Activated CD4-positive, alpha-beta T cell treated with anti-CD3 and anti-CD28 coated beads for 1 hour (primary cell): ENCODE measurements at regions not wholly inside any gene's neighbourhood (a gene's known extent, or its start where the extent isn't known, plus 50 kb on each side); places are given as distances from the start of the nearest gene placed in this dataset.
A peak's percentile ranks its signal among the peaks of the same experiment; 100 is the strongest.
"Not testable (repeated sequence)": the region's sequence is repeated elsewhere in the genome, so short reads cannot be mapped to it uniquely, and the experiment has no call there.

ENCODE experiments used
- DNase-seq: peaks from one replicate; pipeline ENCODE4 v3.0.0-alpha.2; 2020

DNA sequence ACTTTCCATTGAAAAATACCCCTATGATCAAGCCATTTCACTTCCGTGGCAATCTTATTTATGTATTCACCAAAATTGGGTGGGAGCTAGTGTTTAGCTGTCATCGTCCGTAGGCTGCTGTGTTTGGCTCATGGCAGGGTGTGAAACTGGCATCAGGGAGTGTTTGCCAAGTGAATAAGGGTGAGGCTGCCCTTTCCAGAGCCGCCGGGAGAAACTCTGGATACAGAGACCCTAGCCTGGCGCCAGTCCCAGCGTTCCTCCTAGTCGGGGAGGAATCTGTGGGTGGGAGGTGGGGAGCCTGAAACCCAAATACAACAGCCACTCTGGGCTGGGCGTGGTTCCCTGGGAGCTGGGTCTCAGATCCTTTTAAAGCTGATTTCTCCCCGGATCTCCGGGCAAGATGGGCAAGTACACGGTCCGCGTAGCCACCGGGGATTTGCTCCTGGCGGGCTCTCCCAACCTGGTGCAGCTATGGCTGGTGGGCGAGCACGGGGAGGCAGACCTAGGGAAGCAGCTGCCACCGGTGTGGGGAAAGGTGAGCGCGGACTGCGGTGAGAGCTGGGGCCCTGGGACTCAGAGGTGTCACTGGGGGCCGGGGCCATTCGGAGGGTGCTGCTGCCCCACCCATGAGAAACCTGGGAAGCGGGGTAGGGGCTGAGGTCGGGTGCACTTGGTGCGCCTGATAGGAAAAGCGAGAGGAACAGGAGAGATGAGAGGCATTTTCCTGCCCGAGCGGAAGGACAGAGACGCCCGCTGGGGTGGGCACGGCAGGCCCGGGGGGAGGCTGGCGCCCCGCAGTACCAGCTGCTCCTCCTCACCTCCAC, 62.1 kb upstream of the TEKT1 start:
- DNase-seq, result no peak

- no peak for DNase-seq
Measured at GRCh38 chr17:6894206-6894528, 62.6 kb upstream of the TEKT1 start.

DNA sequence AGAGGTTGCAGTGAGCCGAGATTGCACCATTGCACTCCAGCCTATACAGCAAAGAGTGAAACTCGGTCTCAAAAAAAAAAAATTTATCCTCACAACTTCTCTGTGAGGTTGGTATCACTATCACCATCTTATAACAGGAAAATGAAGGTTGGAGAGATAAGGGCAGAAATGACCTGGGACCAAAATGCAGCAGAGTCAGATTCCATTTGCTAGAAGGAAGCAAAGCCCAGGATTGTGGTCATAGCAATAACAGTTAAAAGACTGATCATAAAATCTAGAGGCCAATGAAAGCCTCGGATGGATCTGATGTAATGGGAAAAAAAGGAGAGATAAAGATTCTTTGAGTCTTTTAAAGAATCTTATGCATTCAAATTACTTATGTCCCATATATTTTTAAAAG, 69.6 kb upstream of the TEKT1 start:
- DNase-seq, result no peak

- DNase-seq, result no peak
Measured at GRCh38 chr17:6903326-6903900, 71.9 kb upstream of the TEKT1 start.

DNA sequence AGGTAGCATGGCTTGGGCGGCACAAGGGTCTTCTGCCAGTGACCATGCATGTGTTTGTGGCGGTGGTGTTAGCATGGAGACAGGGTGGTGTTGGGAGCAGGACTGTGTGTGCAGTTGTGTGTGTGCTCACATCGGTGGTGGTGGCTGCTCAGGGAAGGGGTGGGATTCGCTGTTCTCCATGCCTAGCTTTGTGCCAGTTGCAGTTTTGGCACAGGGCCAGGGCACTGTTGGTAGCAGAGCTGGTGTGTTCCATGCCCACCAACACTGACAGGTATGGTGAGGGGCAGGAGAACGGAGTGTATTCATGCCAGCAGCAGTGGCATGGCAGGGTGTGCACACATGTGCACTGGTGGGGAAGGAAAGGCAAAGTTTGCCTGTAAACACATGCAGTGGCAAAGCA, 77.3 kb upstream of the TEKT1 start:
- no peak for DNase-seq

DNA sequence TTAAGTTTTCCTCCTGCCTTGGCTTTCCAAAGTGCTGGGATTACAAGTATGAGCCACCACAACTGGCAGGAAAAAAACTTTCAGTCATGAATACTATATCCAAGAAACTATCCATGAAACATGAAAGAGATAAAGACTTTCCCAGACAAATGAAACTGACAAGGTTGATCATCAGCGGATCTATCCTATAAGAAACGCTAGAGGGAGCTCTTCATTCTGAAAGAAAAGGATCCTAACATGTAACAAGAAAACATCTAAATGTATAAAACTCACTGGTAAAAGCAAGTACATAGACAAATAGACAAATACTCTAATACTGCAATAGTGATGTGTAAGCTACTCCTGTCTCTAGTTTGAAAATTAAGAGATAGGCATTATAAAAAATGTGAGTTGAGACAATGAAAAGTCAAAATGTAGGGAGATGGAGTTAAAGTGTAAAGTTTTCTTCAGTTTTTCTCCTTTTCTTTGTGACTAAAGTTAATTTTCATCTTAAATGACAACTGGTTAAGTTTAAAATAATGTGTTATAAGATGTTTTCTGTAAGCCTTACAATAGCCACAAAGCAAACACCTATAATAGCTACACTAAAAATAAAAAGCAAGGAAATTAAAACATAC, 79.6 kb upstream of the TEKT1 start:
- no peak for DNase-seq

DNA sequence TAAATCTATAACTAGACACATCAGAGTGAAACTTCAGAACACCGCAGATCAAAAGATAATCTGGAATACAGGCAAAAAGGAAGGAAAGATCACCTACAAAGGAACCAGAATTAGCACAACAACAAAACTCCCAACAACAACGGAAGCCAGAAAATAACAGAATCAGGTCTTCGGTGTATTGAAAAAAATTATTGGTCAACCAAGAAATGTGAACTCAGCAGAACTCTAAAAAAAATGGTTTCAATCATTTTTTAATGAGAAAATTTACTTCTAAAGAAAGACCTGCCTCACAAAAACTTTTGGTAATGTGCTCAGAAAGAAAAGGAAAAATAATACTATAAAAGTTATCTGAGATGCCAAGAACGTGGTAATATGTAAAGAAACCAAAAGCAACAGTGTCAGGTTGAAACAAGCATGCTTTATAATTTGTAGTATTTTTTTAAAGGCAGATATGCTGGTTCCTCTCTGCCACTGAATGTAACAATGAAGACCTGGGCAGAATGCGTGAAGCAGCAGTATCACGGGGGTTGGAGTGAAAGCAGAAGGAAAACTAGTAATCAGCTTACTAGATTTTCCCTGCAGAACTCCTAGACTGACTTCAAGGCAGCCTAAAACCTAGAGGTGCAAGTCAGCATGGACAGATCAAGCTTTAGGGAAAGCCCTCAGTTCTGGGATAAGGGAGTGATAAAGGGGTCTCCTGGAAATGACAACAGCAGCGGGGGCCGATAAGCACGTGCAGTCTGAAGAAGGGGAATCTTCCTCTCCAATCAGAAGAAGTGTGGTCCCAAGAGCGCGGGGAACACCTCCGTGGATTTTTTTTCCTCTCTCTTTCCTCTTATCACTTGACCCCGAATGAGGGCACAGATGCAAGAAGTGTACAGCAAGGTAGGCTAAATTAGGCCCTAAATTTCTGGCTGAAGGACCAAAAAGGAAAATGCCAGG, 80.9 kb upstream of the TEKT1 start:
- DNase-seq, result no peak

- DNase-seq, result peak; percentile 62
Measured at GRCh38 chr17:6913608-6914443, 82.0 kb upstream of the ALOX12 start.

DNA sequence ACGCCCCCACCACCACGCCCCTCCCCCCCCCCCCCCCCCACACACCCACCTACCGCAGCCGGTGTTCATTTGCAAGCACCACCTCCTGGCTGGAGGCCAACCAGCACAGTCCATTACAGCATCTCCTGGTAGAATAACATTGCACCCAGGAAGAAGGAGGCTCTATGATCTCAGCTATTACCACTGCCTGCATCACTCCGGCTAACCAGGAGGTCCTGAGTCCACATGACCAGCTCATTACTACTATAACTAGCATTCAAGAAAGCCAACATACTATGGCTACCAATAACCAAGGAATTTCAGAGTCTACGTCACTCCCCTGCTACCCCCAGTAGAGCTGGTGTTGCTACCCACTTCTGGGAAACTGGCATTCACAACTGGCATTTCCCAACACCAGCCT, 81.1 kb upstream of the ALOX12 start:
- DNase-seq, result no peak

DNA sequence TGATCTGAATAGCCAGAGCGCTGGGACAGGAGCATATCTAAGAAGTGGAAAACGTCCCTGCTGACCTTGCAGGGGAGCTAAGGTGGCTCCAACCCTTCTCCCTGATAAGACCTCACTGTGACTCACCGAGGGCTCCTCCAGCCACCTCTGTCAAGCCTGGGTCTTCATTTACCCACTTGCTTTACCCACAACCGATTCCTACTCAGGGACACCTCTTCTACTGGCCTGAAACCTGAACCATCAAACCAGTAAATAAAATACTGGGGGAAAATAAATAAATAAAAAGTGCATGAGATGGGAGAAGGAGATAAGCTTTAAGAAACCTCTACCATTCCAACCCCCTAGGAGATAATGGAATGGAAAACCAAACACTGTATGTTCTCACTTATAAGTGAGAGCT, 80.2 kb upstream of the ALOX12 start:
- DNase-seq, result no peak

DNA sequence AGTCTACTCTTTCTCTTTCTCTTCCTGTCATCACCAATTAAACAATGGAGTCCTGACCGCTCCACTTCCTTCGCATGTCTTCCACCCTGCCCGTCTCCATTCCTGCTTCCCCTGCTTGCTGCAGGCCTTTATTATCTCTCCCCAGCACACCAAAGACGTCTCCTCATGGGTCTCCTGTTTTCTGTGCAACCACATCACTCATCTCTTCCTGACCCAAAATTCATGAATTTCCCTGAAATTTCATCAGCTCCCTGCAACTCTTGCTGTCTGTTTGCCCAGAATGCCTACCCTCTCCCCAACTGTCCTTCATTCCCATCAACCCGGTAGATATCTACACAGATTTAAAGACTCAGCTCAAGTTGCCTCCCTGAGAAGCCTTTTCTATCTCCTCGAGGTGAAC, 76.7 kb upstream of the ALOX12 start:
- no peak for DNase-seq

GRCh38 chr17:6923385-6923784, 72.5 kb upstream of the ALOX12 start:
- DNase-seq, result no peak

- no peak for DNase-seq
Measured at GRCh38 chr17:6924208-6924607, 71.6 kb upstream of the ALOX12 start.

DNA sequence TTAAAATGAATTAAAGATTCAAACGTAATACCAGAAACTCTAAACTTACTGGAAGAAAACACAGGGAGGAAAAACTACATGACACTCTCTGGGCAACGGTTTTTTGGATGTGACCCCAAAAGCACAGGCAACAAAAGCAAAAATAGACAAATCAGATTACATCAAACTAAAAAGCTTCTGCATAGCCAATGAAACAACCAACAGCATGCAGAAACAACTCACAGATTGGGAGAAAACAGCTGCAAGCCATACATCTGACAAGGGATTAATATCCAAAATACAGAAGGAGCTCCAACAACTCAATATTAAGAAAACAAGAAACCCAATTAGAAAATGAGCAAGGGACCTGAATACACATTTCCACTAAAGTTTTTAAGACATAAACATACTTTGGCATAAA, 69.2 kb upstream of the ALOX12 start:
- DNase-seq, result no peak

GRCh38 chr17:6927290-6928126, 68.3 kb upstream of the ALOX12 start:
- DNase-seq, result no peak

GRCh38 chr17:6928193-6928592, 67.7 kb upstream of the ALOX12 start:
- no peak for DNase-seq

DNA sequence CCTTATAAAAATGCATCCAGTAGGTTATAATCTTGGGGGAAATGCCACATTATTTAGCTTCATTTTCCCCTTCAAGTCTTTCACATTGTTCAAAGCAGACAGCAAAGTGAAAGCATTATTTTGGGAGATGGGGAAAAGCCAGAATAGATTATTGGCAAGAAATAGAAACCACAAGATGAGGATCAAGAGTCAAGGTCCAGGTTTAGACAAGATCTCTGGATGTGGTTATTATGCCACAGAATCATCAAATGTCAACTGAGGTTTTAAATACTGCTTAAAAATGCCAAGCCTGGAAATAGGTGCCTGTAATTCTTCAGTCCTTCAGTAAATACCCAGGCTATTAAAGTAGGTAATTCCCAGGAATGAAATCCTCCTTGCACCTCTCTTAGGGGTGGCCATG, 65.1 kb upstream of the ALOX12 start:
- DNase-seq, result no peak

GRCh38 chr17:6934544-6934943, 61.3 kb upstream of the ALOX12 start:
- not testable (repeated sequence) for DNase-seq

DNA sequence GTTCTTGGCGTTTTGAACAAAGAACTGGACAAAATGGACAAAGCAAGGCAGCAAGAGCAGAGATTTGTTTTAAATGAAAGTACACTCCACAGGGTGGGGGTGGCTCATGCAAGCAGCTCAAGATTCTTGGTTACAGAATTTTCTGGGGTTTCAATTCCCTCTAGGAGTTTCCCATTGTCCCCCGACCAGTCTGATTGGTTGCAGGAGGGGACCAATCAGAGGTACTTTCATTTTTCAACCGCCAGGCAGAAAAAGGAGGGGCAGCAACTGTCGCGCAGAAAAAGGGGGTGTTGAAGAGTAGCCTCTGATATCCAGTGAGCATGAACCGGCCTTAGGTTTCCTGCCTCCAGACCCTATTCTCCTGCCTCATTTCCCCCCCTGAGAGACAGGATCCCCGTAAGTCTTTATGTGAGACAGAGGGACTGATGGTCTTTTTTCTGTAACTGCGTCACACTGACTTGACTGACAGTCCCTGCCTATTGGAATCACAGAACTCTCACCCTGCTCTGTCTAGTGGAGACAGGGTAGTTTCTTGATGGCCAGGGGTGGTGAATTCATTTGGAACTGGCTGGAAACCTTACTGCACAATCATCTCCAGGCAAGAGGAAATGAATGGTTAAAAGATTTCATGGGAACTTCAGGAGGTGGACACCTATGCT, 59.4 kb upstream of the ALOX12 start:
- no peak for DNase-seq

DNA sequence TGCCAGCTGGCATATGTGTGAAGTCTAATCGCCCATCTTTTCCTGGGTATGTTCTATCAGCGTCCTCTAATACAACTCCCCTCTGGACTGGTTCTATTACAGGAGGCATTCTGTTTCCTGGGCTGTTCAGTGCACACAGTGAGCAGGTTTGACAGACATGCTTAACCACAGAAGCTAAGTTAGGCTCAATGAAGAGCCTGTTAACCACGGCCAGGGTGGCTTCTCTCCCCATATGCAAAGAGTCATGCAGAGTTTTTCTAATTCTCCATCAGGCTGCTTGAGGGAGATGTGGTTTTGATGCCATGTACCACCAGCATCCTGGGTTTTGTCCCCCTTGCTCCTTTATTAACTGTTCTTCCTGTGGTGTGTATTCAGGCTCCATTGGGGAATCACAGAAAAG, 57.2 kb upstream of the ALOX12 start:
- no peak for DNase-seq

- no peak for DNase-seq
Measured at GRCh38 chr17:6940186-6940649, 55.6 kb upstream of the ALOX12 start.
